Astrocyte (in vitro differentiated cells and primary cell): ENCODE measurements at regions not wholly inside any gene's neighbourhood (a gene's known extent, or its start where the extent isn't known, plus 50 kb on each side); places are given as distances from the start of the nearest gene placed in this dataset.

Experiments used
- DNase-seq: peaks from one replicate; pipeline ENCODE4 v3.0.0-alpha.2; 2010; ENCODE audit warnings: low read depth
- FAIRE-seq: peaks from 2 replicates; lab custom pipeline; 2011; peaks lifted over from hg19 to GRCh38; lab: Jason Lieb, UNC
- H2AFZ ChIP-seq: 2 replicates; pipeline ENCODE4 v1.6.0; 2012; ENCODE audit warnings: low read depth, low read length, inconsistent platforms
- H3K27ac ChIP-seq: 2 replicates; pipeline ENCODE4 v1.5.1; 2011; ENCODE audit warnings: low read depth, low read length, inconsistent platforms
- H3K27me3 ChIP-seq: 2 replicates; pipeline ENCODE4 v1.6.0; 2011; ENCODE audit warnings: low read length, inconsistent platforms; ENCODE audit not compliant: insufficient read depth
- H3K36me3 ChIP-seq: 2 replicates; pipeline ENCODE4 v1.5.1; 2011; ENCODE audit warnings: low read length, inconsistent platforms; ENCODE audit not compliant: insufficient read depth
- H3K4me1 ChIP-seq: 2 replicates; pipeline ENCODE4 v1.5.1; 2011; ENCODE audit warnings: low read length, inconsistent platforms; ENCODE audit not compliant: insufficient read depth
- H3K4me2 ChIP-seq: 2 replicates; pipeline ENCODE4 v1.6.0; 2012; ENCODE audit warnings: low read length, inconsistent platforms
- H3K4me3 ChIP-seq: 2 replicates; pipeline ENCODE4 v1.5.1; 2011; ENCODE audit warnings: low read depth, mild to moderate bottlenecking, low read length, inconsistent platforms; ENCODE audit not compliant: insufficient read depth
- H3K79me2 ChIP-seq: 2 replicates; pipeline ENCODE4 v1.6.0; 2012; ENCODE audit warnings: mild to moderate bottlenecking, low read length, inconsistent platforms; ENCODE audit not compliant: insufficient read depth
- H3K9ac ChIP-seq: 2 replicates; pipeline ENCODE4 v1.6.0; 2012; ENCODE audit warnings: mild to moderate bottlenecking, low read length, inconsistent platforms
- H3K9me3 ChIP-seq: 2 replicates; pipeline ENCODE4 v1.5.1; 2012; ENCODE audit warnings: low read depth, mild to moderate bottlenecking, low read length, inconsistent platforms; ENCODE audit not compliant: insufficient read depth
- H4K20me1 ChIP-seq: 2 replicates; pipeline ENCODE4 v1.6.0; 2012; ENCODE audit warnings: low read length, inconsistent platforms; ENCODE audit not compliant: insufficient read depth
- H3K27ac Mint-ChIP-seq: one replicate; pipeline ENCODE4 v1.8.0; 2021; ENCODE audit warnings: mild to moderate bottlenecking, mixed read lengths; ENCODE audit not compliant: unreplicated experiment
- H3K27me3 Mint-ChIP-seq: one replicate; pipeline ENCODE4 v1.8.0; 2021; ENCODE audit warnings: low read depth, mixed read lengths; ENCODE audit not compliant: unreplicated experiment
- H3K36me3 Mint-ChIP-seq: one replicate; pipeline ENCODE4 v1.8.0; 2021; ENCODE audit warnings: low read depth, mixed read lengths; ENCODE audit not compliant: unreplicated experiment
- H3K4me1 Mint-ChIP-seq: one replicate; pipeline ENCODE4 v1.8.0; 2021; ENCODE audit warnings: low read depth, mixed read lengths; ENCODE audit not compliant: unreplicated experiment
- H3K4me3 Mint-ChIP-seq: one replicate; pipeline ENCODE4 v1.8.0; 2021; ENCODE audit warnings: mild to moderate bottlenecking, moderate library complexity, mixed read lengths; ENCODE audit not compliant: unreplicated experiment
- H3K9me3 Mint-ChIP-seq: one replicate; pipeline ENCODE4 v1.8.0; 2021; ENCODE audit warnings: mild to moderate bottlenecking, mixed read lengths; ENCODE audit not compliant: unreplicated experiment
- EZH2 ChIP-seq: IDR thresholded peaks from 2 replicates; pipeline ENCODE4 v1.6.1; 2012; ENCODE audit warnings: mild to moderate bottlenecking, low read length, inconsistent platforms; ENCODE audit not compliant: insufficient read depth
- TF ChIP-seq, protein P1 (sequence below): IDR thresholded peaks from 2 replicates; pipeline ENCODE4 v1.5.1; 2011; ENCODE audit warnings: low read depth, mild to moderate bottlenecking, inconsistent platforms, low read length, moderate library complexity; ENCODE audit not compliant: insufficient read depth

DNA sequence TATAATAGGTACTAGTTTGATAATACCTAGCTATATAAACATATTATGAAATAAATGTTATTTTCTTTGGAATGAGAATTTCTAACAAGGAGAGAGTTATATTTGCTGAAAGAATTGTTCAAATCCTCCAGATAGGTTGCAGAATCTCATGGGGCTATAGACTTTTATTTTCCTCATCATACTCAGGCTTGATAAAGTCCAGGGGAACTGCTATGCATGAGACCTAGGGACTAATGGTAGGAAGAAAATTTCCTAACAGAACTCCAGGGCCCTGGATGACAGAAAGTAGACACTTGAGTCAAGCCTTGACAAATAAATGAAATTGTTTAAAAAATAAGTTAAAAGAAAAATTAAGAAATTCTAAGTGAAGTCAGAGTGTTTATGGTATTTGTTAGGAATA, 138.5 kb upstream of the DACH1 start:
- peaks cover 5% of the 10 kb centered on the region for H3K4me1 ChIP-seq
- H3K9me3 Mint-ChIP-seq: no peaks in the 10 kb centered on the region
- no peaks in the 10 kb centered on the region for H4K20me1 ChIP-seq
- H3K9me3 ChIP-seq: no peaks in the 10 kb centered on the region
- no peak overlapping the region for H3K27ac Mint-ChIP-seq
- no peak overlapping the region for H3K4me3 Mint-ChIP-seq
- no peak overlapping the region for H2AFZ ChIP-seq
- FAIRE-seq (no peak), DNase-seq (no peak)
- no peaks in the 10 kb centered on the region for H3K27me3 Mint-ChIP-seq
- no peaks in the 10 kb centered on the region for H3K27me3 ChIP-seq
- H3K4me1 Mint-ChIP-seq: peaks cover 2% of the 10 kb centered on the region
- no peak overlapping the region for H3K4me2 ChIP-seq
- H3K4me3 ChIP-seq: no peak overlapping the region
- no peak overlapping the region for H3K27ac ChIP-seq
- H3K79me2 ChIP-seq: no peaks in the 10 kb centered on the region
- H3K36me3 ChIP-seq: no peaks in the 10 kb centered on the region
- no peaks in the 10 kb centered on the region for H3K36me3 Mint-ChIP-seq
- TF ChIP-seq EZH2: no peak
- TF ChIP-seq, protein P1, sequence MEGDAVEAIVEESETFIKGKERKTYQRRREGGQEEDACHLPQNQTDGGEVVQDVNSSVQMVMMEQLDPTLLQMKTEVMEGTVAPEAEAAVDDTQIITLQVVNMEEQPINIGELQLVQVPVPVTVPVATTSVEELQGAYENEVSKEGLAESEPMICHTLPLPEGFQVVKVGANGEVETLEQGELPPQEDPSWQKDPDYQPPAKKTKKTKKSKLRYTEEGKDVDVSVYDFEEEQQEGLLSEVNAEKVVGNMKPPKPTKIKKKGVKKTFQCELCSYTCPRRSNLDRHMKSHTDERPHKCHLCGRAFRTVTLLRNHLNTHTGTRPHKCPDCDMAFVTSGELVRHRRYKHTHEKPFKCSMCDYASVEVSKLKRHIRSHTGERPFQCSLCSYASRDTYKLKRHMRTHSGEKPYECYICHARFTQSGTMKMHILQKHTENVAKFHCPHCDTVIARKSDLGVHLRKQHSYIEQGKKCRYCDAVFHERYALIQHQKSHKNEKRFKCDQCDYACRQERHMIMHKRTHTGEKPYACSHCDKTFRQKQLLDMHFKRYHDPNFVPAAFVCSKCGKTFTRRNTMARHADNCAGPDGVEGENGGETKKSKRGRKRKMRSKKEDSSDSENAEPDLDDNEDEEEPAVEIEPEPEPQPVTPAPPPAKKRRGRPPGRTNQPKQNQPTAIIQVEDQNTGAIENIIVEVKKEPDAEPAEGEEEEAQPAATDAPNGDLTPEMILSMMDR: no peak
- no peak overlapping the region for H3K9ac ChIP-seq

DNA sequence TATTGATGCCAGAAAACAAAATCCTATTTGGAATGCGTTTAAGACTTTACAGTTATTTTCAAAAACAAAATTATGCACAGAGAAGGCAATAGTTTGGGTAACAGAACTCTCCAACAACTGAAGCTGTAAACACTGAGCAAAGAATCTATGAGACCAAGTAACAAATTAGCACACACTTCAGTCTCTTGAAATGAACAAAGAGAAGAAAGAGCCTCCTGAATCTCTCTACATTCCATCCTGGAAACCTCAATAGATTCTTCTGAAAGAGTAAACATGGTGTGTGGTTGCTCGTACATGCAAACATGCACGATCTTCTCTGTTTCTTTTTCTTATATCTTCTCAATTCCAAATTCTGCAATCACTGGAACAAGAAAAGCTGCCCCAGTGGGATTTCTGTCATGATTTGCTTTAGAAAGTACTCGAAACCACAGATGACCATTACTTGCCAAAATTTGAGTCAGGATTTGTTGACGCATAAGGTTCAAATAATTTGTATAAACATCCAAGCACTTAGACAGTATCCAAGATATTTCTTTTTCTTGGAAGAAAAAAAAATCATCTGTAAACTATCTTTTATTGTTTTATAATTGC, 137.9 kb upstream of the DACH1 start:
- no peaks in the 10 kb centered on the region for H3K27me3 ChIP-seq
- H3K79me2 ChIP-seq: no peaks in the 10 kb centered on the region
- Mint-ChIP-seq H3K4me3 (no peak overlapping the region), H3K27me3 (no peaks in the 10 kb centered on the region), H3K9me3 (no peaks in the 10 kb centered on the region), H3K27ac (no peak overlapping the region), H3K4me1 (peaks cover 2% of the 10 kb centered on the region), H3K36me3 (no peaks in the 10 kb centered on the region)
- H3K4me2 ChIP-seq: peak overlapping the region; percentile 43
- peaks cover 5% of the 10 kb centered on the region for H3K4me1 ChIP-seq
- no peak overlapping the region for H3K9ac ChIP-seq
- H3K9me3 ChIP-seq: no peaks in the 10 kb centered on the region
- H3K27ac ChIP-seq: no peak overlapping the region
- FAIRE-seq (no peak), DNase-seq (peak; percentile 63)
- H2AFZ ChIP-seq: no peak overlapping the region
- no peaks in the 10 kb centered on the region for H3K36me3 ChIP-seq
- TF ChIP-seq EZH2: no peak
- TF ChIP-seq, protein P1: no peak
- H4K20me1 ChIP-seq: no peaks in the 10 kb centered on the region
- H3K4me3 ChIP-seq: no peak overlapping the region

DNA sequence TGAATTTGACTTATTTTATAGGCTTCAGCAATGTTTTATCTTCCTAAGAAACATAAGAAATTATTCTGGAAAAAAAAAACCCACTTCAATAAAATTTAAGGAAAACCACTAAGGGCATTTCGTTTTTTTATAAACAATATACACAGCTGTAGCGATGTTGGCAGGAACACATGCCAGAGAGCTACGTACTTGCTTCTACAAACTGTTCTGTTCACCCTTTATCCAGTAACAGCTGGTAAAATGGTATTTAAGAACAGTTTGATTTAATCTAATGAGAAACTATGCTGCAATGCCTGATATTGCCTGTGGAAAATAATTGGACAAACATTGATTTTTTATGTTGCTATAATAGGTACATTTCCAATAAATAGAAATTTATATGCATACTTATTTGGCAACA, 137.2 kb upstream of the DACH1 start:
- Histone ChIP-seq H3K36me3 (no peaks in the 10 kb centered on the region), H3K4me1 (peaks cover 5% of the 10 kb centered on the region), H3K9ac (no peak overlapping the region), H3K27me3 (no peaks in the 10 kb centered on the region), H4K20me1 (no peaks in the 10 kb centered on the region), H3K4me3 (no peak overlapping the region), H3K9me3 (no peaks in the 10 kb centered on the region), H3K27ac (no peak overlapping the region), H2AFZ (no peak overlapping the region), H3K4me2 (peak overlapping the region; percentile 43), H3K79me2 (no peaks in the 10 kb centered on the region)
- no peak for TF ChIP-seq EZH2
- TF ChIP-seq, protein P1: no peak
- peaks cover 2% of the 10 kb centered on the region for H3K4me1 Mint-ChIP-seq
- H3K27ac Mint-ChIP-seq: no peak overlapping the region
- FAIRE-seq (no peak), DNase-seq (peak; percentile 4)
- H3K4me3 Mint-ChIP-seq: no peak overlapping the region
- H3K36me3 Mint-ChIP-seq: no peaks in the 10 kb centered on the region
- H3K27me3 Mint-ChIP-seq: no peaks in the 10 kb centered on the region
- no peaks in the 10 kb centered on the region for H3K9me3 Mint-ChIP-seq
